AG04450 (cell line): ENCODE measurements at regions not wholly inside any gene's neighbourhood (a gene's known extent, or its start where the extent isn't known, plus 50 kb on each side); places are given as distances from the start of the nearest gene placed in this dataset.

ENCODE experiments used
- CTCF ChIA-PET: fragments of 300-600, 350-600 bp; formaldehyde crosslinking; extraction: SDS; loops from one replicate; lab custom pipeline; 2022; ENCODE audit warnings: antibody characterized with exemption, inconsistent platforms; lab: Charles Lee
- POLR2A ChIA-PET: fragments of 350-600 bp; formaldehyde crosslinking; extraction: SDS; loops from one replicate; lab custom pipeline; 2021; ENCODE audit warnings: antibody characterized with exemption, inconsistent platforms; lab: Yijun Ruan, JAX
- DNase-seq: peaks from one replicate; pipeline ENCODE4 v3.0.0-alpha.2; 2011; ENCODE audit warnings: low read depth, low spot score
- H3K27ac ChIP-seq: one replicate; pipeline ENCODE4 v1.5.1; 2012; ENCODE audit warnings: low read depth, low read length, control low read depth
- H3K27me3 ChIP-seq: one replicate; pipeline ENCODE4 v1.6.0; 2012; ENCODE audit warnings: low read length; ENCODE audit not compliant: control insufficient read depth, insufficient read depth
- H3K4me3 ChIP-seq: 2 replicates; pipeline ENCODE4 v1.5.1; 2011; ENCODE audit warnings: mild to moderate bottlenecking, low read depth, low read length, control low read depth
- H3K9me3 ChIP-seq: 2 replicates; pipeline ENCODE4 v1.5.1; 2012; ENCODE audit warnings: low read length; ENCODE audit not compliant: control insufficient read depth, insufficient read depth
- TF ChIP-seq, protein P1 (sequence below): IDR thresholded peaks from 2 replicates; pipeline ENCODE4 v1.5.1; 2011; ENCODE audit warnings: low read depth, low read length, control low read depth, inconsistent platforms

DNA sequence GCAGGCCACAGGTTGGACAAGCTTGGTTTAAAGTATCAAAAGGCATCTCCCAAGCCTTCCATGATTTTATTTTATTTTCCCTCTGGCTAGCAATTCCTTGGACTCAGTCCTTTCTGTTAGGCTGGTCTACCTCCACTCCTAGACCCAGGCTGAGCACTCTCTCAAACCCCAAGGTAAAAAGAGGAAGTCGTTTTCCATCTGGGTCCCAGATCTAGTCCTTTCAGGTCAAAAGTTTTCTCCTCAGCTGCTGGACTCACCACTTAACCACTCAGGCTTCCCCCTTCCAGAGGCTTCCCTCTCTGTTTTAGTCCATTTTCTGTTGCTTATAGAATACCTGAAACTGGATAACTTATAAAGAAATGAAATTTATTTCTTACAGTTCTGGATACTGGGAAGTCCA, 252.3 kb upstream of the MKLN1 start:
- no peaks in the 10 kb centered on the region for H3K9me3 ChIP-seq
- H3K27ac ChIP-seq = peak overlapping the region; percentile 59
- no peak overlapping the region for H3K4me3 ChIP-seq
- DNase-seq = no peak
- ChIA-PET POLR2A (no interaction called here), CTCF (interaction anchor here (0.9 kb wide), 1 partner anchor 312 kb away, joined by 3 read pairs; no protein-coding TSS in a partner anchor)
- H3K27me3 ChIP-seq = no peaks in the 10 kb centered on the region
- TF ChIP-seq, protein P1, sequence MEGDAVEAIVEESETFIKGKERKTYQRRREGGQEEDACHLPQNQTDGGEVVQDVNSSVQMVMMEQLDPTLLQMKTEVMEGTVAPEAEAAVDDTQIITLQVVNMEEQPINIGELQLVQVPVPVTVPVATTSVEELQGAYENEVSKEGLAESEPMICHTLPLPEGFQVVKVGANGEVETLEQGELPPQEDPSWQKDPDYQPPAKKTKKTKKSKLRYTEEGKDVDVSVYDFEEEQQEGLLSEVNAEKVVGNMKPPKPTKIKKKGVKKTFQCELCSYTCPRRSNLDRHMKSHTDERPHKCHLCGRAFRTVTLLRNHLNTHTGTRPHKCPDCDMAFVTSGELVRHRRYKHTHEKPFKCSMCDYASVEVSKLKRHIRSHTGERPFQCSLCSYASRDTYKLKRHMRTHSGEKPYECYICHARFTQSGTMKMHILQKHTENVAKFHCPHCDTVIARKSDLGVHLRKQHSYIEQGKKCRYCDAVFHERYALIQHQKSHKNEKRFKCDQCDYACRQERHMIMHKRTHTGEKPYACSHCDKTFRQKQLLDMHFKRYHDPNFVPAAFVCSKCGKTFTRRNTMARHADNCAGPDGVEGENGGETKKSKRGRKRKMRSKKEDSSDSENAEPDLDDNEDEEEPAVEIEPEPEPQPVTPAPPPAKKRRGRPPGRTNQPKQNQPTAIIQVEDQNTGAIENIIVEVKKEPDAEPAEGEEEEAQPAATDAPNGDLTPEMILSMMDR = no peak

DNA sequence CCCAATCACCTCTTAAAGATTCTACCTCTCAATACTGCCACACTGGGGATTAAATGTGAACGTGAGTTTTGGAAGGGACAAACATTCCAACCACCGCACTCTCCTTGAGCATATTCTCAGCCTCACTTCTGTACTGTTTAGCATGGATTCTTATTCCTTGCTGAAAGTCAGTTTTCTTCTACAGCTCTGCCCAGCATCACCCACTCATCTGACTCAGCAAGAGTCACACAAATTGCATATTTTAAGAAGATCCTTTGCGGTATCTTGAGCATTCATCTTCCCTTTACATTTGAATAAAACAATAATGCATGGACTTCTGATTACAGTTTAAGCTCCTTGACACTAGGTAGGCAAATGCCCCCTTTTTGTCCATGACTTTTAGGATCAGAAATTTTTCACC, 251.6 kb upstream of the MKLN1 start:
- Histone ChIP-seq H3K27me3 (no peaks in the 10 kb centered on the region), H3K4me3 (no peak overlapping the region), H3K27ac (peak overlapping the region; percentile 59), H3K9me3 (no peaks in the 10 kb centered on the region)
- ChIA-PET POLR2A (no interaction called here), CTCF (interaction anchor here (0.5 kb wide), 1 partner anchor 64 kb away, joined by 4 read pairs; no protein-coding TSS in a partner anchor)
- TF ChIP-seq, protein P1 = no peak
- DNase-seq = peak; percentile 55

DNA sequence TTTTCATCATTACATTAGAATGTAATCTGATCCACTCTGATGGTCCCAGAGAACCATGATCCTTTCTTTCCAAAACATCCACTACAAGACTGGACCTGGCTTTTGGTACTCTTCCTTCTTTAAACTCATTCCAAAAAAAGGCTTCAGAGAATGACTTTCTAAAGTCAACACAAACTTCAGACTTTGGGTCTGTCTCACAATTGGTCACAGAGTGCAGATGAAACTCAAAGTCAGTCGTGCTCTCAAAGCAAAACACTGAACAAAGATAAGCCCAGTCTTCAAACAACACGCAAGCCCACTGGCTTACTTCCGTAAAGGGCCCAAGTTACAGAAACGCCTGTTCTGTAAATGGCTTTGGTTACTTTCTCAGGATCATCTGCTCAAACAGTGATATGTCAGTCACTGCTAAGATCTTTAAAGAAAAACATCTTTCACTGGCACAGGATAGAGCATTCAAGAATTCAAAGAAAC, 250.9 kb upstream of the MKLN1 start:
- TF ChIP-seq, protein P1 = no peak
- DNase-seq = no peak
- ChIA-PET POLR2A (no interaction called here), CTCF (interaction anchor here (0.5 kb wide), 1 partner anchor 65 kb away, joined by 4 read pairs; no protein-coding TSS in a partner anchor)
- H3K4me3 ChIP-seq = 0 out of 2 replicates have a peak overlapping the region, but pooled peaks have one; percentile 8
- no peaks in the 10 kb centered on the region for H3K9me3 ChIP-seq
- no peaks in the 10 kb centered on the region for H3K27me3 ChIP-seq
- peak overlapping the region; percentile 75 for H3K27ac ChIP-seq

DNA sequence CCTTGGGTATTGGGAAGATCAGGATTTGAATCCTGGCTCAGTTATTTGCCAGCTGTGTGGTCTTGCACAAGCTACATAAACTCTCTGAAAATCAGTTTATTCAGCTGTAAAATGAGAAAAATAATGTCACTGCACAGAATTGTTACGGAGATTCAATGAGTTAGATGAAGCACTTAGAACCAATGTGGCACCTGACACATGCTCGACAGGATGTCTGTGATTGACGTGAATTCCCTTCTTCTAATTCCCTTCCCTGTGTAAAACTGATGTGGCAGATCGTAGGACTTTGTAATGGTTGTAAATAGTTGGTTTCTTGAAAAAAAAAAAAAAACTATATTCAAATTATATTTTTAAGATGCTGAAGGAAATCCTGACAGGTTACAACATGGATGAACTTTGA, 249.9 kb upstream of the MKLN1 start:
- H3K27ac ChIP-seq = no peak overlapping the region
- TF ChIP-seq, protein P1 = no peak
- H3K4me3 ChIP-seq = no peak overlapping the region
- no peaks in the 10 kb centered on the region for H3K27me3 ChIP-seq
- no peaks in the 10 kb centered on the region for H3K9me3 ChIP-seq
- ChIA-PET POLR2A (no interaction called here), CTCF (no interaction called here)
- DNase-seq = no peak

DNA sequence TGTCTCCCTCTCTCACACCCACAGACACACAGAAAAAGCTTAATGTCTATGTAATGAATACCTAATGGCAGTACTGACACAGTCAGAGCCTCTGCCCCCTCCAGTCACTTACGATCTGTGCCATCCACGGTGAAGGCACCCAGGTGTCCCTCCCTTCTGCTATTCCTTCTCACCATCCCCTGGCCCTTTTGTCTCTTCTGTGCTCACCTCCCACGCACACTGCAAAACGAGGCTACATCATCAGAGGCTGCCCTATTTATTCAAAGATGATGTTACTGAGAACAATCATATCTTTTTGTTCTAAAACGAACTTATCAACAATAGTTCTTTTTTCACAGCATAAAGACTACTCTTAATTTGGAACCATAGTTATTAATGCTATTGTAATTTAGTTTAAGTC, 246.9 kb upstream of the MKLN1 start:
- TF ChIP-seq, protein P1 = no peak
- CTCF ChIA-PET = interaction anchor here (0.6 to 0.9 kb wide), 2 partner anchors 11 to 12 kb away, joined by 3 to 6 read pairs; no protein-coding TSS in a partner anchor
- POLR2A ChIA-PET = no interaction called here

More for the DNA sequence above, 246.9 kb upstream of the MKLN1 start:
- Histone ChIP-seq H3K27me3 (no peaks in the 10 kb centered on the region), H3K4me3 (no peak overlapping the region), H3K27ac (no peak overlapping the region), H3K9me3 (no peaks in the 10 kb centered on the region)
- no peak for DNase-seq
